GM13977 (cell line): ENCODE measurements at regions not wholly inside any gene's neighbourhood (a gene's known extent, or its start where the extent isn't known, plus 50 kb on each side); places are given as distances from the start of the nearest gene placed in this dataset.

Source experiments
- DNase-seq: peaks from one replicate; pipeline ENCODE4 v3.0.0; 2012; ENCODE audit warnings: low spot score
- in situ Hi-C: fragments of 300-500 bp; cut with MboI; formaldehyde crosslinking; loops from one replicate; pipeline ENCODE4 v1.12.0; 2022; ENCODE audit warnings: low sequenced_read_pairs, low pct_unique_long_range_greater_than_20kb, mixed read lengths, inconsistent platforms; ENCODE audit not compliant: unreplicated experiment
- TF ChIP-seq, protein P1 (sequence below): IDR thresholded peaks from 2 replicates; pipeline ENCODE4 v1.5.1; 2012; ENCODE audit warnings: mild to moderate bottlenecking, control low read depth; ENCODE audit not compliant: insufficient read depth; ENCODE audit errors: extremely low read depth, missing control alignments

DNA sequence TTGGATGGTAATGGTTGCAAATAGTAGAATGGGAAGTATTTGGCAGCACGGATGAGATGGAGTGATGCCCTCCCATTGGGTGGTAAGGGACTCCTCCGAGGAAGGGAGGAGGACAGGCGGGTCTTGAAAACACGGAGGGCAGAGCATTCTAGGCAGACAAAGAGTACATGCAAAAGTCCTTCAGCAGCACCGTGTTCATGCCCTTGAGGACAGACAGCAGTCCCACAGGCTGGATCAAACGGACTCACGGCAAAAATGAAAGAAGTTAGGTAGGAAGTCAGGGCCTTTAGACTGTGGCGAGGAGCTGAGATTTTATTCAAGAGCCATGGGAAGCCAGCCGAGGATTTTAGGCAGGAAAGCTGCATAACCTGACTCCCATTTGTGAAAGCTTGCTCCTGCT, 253.9 kb downstream of the RHOU start:
- TF ChIP-seq, protein P1, sequence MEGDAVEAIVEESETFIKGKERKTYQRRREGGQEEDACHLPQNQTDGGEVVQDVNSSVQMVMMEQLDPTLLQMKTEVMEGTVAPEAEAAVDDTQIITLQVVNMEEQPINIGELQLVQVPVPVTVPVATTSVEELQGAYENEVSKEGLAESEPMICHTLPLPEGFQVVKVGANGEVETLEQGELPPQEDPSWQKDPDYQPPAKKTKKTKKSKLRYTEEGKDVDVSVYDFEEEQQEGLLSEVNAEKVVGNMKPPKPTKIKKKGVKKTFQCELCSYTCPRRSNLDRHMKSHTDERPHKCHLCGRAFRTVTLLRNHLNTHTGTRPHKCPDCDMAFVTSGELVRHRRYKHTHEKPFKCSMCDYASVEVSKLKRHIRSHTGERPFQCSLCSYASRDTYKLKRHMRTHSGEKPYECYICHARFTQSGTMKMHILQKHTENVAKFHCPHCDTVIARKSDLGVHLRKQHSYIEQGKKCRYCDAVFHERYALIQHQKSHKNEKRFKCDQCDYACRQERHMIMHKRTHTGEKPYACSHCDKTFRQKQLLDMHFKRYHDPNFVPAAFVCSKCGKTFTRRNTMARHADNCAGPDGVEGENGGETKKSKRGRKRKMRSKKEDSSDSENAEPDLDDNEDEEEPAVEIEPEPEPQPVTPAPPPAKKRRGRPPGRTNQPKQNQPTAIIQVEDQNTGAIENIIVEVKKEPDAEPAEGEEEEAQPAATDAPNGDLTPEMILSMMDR: no peak
- DNase-seq: no peak
- in situ Hi-C loops: no loop called here

DNA sequence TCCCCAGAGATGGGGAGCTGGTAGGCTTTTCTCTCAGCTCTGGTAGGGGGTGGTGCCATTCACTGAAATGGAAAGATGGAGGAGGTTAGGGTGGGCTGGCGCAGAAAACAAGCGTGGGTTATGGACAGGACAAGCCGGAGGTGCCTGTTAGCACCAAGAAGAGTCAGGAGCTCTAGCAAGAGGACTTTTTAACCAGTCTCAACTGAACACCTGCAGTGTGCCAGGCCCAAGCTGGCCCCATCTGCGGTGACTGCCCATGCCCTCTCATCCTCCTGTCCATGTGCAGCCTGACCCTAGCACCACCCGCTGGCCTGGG, 254.4 kb downstream of the RHOU start:
- in situ Hi-C loops: no loop called here
- TF ChIP-seq, protein P1: no peak
- DNase-seq: no peak

DNA sequence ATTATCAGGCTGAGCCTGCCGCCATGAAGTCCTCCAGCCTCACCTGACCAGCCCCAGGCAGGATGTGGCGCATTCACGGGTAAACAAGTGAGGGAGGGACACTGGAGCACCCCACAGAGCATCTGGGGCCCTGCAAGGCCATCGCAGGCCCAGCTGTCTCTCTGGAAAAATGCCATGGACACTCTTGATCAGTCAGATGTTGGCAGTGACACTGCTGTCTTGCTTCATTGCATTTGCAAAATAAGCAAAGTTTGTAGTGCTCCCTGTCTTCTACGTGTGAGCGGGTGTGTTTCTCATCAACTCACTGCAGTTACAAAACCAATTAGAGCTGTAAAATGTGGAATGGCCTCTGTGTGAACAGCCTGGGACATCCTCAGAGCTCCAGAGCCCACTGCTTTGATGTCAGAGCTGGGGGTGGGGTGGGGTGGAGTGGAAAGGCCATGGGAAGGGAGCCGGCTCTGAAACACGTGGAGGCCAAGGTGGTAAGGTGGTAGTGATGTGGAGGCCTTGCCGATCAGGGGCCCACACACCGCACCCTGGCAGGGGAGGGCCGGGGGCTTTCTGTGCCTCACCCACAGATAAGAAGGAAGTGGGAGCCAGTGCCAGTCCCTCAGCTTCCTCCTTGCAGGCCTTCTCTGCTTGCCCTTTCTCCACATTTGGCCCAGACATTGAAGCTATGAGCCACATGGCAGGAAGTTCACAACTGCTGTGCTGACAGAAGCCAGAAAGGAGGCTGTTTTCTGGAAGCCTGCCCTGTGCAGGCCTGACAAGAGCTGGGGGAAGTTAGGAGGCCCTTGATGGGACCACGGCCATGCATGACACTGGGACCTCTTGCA, 254.9 kb downstream of the RHOU start:
- TF ChIP-seq, protein P1: no peak
- DNase-seq: no peak
- in situ Hi-C loops: no loop called here

DNA sequence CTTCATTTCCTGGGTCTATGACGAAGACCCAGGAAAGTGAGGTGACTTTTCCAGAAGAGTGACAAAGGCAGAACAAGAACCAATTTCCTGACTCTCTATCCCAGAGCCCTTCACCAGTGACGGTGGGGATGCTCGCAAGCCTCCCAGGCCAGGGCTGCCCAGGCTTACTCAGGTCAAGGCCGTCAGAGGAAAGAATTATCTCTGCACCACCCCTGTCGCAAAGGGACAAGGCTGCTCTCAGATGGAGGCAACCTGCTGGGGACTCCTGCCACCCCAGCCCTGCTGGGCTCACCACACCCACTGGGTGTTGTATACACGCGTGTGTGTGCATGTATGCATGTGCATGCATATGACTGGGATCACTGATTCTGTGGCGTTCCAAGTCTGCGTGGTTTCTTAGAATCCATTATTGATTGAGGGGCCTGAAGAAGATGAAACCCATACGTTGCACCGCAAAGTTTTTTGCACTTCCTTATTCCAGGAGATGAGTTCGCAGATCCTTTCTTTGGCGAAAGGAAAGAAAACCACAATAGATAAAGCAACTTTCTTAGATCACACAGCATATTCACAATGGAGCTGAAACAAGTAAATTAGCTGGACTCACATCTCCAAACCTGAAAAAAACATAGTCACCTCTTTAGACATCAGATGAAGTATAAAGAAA, 255.8 kb downstream of the RHOU start:
- in situ Hi-C loops: no loop called here
- no peak for DNase-seq
- TF ChIP-seq, protein P1: no peak

DNA sequence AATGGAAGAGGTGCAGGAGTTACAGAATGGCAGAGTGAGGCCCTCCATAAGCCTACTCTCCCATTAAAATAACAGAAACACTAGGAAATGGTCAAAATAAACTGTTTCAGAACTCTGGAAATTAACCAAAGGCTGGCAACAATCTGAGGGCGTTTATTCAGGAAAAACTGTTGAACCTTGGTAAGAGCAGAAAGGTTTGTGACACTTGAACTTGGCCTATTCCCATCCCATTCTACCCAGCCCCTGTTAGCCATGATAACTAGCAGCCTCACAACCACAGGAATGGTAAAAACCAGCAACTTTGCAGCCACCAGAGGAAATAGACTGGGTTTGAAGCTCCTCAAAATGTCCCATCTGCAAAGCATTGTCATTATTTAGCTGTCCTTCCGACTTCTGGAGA, 256.8 kb downstream of the RHOU start:
- no peak for DNase-seq
- in situ Hi-C loops: no loop called here
- TF ChIP-seq, protein P1: no peak

DNA sequence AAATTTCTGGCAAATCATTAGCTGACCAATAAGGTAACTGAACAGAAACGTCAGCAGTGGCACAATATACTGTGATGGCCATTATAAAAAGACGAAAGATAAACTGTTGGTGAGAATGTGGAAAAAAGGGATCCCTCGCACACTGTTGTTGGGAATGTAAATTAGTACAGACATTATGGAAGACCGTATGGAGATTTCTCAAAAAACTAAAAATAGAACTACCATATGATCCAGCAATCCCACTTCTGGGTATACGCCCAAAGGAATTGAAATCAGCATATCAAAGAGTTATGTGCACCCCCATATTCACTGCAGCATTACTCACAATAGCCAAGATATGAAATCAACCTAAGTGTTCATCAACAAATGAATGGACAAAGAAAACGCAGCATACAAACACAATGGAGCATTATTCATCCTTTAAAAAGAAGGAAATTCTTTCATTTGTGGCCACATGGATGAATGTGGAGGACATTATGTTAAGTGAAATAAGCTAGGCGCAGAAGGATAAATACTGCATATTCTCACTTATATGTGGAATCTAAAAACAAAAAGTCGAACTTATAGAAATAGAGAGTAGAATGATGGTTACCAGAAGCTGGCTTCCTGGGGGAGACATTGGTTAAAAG, 257.7 kb downstream of the RHOU start:
- TF ChIP-seq, protein P1: no peak
- DNase-seq: no peak
- in situ Hi-C loops: no loop called here
